DND-41 (cell line): ENCODE measurements at regions not wholly inside any gene's neighbourhood (a gene's known extent, or its start where the extent isn't known, plus 50 kb on each side); places are given as distances from the start of the nearest gene placed in this dataset.

ENCODE experiments used
- EZH2 ChIP-seq: IDR thresholded peaks from 3 replicates; pipeline ENCODE4 v1.6.1; 2012; ENCODE audit warnings: borderline replicate concordance, low read depth, mild to moderate bottlenecking, moderate library complexity, low read length, inconsistent platforms; ENCODE audit not compliant: severe bottlenecking
- TF ChIP-seq, protein P1 (sequence below): IDR thresholded peaks from 2 replicates; pipeline ENCODE4 v1.5.1; 2012; ENCODE audit warnings: borderline replicate concordance, low read length, moderate library complexity, mild to moderate bottlenecking; ENCODE audit not compliant: poor library complexity, severe bottlenecking; ENCODE audit errors: extremely low read depth

DNA sequence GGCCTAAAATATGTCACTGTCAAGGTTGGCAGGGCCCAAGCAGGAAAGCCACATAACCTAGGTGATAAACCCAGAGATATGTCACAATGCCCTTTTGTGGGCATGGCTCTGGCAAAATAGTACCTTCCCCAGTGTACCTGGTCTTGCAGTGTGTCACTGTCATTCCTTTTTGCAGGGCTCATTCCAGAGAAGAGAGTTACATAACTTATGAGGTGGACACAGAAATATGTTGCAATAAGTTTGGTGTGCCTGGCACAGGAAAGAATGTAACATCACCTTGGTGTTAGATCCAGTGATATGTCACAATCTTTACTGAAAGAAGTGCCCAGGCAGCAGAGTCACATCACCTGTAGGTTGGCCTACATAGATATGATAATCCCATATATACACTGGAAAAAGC, 910.8 kb upstream of the TSPY4 start:
- TF ChIP-seq, protein P1, sequence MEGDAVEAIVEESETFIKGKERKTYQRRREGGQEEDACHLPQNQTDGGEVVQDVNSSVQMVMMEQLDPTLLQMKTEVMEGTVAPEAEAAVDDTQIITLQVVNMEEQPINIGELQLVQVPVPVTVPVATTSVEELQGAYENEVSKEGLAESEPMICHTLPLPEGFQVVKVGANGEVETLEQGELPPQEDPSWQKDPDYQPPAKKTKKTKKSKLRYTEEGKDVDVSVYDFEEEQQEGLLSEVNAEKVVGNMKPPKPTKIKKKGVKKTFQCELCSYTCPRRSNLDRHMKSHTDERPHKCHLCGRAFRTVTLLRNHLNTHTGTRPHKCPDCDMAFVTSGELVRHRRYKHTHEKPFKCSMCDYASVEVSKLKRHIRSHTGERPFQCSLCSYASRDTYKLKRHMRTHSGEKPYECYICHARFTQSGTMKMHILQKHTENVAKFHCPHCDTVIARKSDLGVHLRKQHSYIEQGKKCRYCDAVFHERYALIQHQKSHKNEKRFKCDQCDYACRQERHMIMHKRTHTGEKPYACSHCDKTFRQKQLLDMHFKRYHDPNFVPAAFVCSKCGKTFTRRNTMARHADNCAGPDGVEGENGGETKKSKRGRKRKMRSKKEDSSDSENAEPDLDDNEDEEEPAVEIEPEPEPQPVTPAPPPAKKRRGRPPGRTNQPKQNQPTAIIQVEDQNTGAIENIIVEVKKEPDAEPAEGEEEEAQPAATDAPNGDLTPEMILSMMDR: no peak
- TF ChIP-seq EZH2: no peak
